ENCODE measurements at regions not wholly inside any gene's neighbourhood (a gene's known extent, or its start where the extent isn't known, plus 50 kb on each side); places are given as distances from the start of the nearest gene placed in this dataset.
"Not testable (repeated sequence)": the region's sequence is repeated elsewhere in the genome, so short reads cannot be mapped to it uniquely, and the experiment has no call there.

DNA sequence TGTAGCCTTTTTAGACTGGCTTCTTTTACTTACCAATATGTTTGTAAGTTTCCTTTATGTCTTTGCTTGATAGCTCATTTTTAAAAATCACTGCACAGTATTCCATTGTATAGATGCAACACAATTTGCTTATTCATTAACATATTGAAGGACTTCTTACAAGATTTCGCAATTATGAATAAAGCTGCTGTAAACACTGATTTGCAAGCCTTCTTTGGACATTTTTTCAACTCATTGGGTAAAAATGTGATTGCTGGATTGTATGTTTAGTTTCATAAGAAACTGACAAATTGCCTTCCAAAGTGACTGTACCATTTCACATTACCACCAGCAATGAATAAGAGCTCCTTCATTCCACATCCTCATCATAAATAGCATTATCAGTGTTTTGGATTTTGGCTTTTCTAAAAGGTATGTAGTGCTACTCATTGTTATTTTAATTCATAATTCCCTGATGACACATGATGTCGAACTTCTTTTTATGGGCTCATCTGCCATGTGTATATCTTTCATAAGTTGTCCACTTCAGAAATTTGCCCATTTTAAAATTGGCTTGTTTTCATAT lies 80.7 kb downstream of the TFAP2B start:
- Mint-ChIP-seq H3K27me3 (no peaks in the 10 kb centered on the region), H3K4me3 (no peak overlapping the region), H3K4me1 (ENCODE audit: unreplicated experiment) (no peaks in the 10 kb centered on the region), H3K36me3 (peaks cover 3% of the 10 kb centered on the region), H3K9me3 (no peaks in the 10 kb centered on the region), H3K27ac (no peak overlapping the region)
- no peak for DNase-seq (ENCODE audit: extremely low spot score, unreplicated experiment)
- TF ChIP-seq, protein P1, sequence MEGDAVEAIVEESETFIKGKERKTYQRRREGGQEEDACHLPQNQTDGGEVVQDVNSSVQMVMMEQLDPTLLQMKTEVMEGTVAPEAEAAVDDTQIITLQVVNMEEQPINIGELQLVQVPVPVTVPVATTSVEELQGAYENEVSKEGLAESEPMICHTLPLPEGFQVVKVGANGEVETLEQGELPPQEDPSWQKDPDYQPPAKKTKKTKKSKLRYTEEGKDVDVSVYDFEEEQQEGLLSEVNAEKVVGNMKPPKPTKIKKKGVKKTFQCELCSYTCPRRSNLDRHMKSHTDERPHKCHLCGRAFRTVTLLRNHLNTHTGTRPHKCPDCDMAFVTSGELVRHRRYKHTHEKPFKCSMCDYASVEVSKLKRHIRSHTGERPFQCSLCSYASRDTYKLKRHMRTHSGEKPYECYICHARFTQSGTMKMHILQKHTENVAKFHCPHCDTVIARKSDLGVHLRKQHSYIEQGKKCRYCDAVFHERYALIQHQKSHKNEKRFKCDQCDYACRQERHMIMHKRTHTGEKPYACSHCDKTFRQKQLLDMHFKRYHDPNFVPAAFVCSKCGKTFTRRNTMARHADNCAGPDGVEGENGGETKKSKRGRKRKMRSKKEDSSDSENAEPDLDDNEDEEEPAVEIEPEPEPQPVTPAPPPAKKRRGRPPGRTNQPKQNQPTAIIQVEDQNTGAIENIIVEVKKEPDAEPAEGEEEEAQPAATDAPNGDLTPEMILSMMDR (conservative IDR thresholded peaks at IDR 0.05): no peak

DNA sequence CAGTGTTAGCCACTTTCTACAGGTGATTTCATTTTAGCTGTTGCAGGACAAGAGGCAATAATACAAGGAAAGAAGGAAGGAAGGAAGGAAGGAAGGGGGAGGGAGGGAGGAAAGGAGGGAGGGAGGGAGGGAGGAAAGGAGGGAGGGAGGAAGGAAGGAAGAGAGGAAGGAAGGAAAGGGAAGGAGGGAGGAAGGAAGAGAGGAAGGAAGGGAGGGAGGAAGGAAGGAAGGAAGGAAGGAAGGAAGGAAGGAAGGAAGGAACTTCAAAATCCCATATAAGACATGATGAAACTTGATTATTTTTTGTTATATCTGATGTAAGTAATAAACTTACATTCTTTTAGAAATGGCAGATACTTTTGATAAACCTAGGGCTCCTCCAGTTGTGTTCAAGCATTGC lies 83.6 kb downstream of the TFAP2B start:
- no peak for DNase-seq (ENCODE audit: extremely low spot score, unreplicated experiment)
- Mint-ChIP-seq H3K36me3 (no peaks in the 10 kb centered on the region), H3K4me3 (no peak overlapping the region), H3K27me3 (no peaks in the 10 kb centered on the region), H3K9me3 (no peaks in the 10 kb centered on the region), H3K27ac (no peak overlapping the region), H3K4me1 (ENCODE audit: unreplicated experiment) (no peaks in the 10 kb centered on the region)
- TF ChIP-seq, protein P1 (conservative IDR thresholded peaks at IDR 0.05): no peak

DNA sequence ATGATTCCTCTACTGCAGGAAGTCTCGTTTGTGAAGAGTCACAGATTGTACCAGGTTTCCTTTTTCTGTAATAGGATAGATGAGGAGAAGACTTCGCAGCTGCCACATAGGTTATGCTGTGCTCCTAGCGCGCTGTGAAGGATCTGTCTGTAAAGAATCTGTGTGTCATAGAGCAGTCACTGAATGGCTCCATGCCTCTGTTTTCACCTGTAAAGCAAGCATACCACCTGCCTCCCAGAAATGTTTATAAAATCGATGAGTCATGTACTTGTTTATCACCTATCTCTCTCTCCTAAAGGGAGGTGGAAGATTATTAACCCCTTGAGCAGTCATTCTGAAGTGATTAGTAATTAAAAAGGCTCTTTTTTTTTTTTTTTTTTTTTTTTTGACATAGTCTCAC lies 86.6 kb downstream of the TFAP2B start:
- DNase-seq (ENCODE audit: extremely low spot score, unreplicated experiment): no peak

DNA sequence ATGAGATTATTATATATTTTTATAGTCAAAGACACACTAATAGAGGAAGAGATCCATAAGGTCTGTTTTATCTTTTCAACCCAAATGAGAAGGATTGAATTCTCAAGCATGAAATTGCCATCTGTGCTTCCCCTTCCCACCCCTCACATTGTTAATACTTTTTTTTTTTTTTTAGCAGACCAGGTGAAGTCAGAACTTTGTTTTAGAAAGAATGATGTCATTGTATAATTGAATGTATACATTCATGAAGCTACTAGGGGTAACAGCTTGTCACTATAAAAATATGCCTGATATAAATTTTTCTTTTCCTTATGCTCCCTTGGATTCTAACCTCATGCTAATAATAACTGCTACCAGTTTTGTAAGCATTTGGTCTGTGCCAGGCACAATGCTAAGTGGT lies 88.9 kb downstream of the TFAP2B start:
- Mint-ChIP-seq H3K36me3 (no peaks in the 10 kb centered on the region), H3K9me3 (no peaks in the 10 kb centered on the region), H3K27me3 (no peaks in the 10 kb centered on the region)

More for the DNA sequence above, 86.6 kb downstream of the TFAP2B start:
- Mint-ChIP-seq H3K4me3 (no peak overlapping the region), H3K9me3 (no peaks in the 10 kb centered on the region), H3K4me1 (ENCODE audit: unreplicated experiment) (no peaks in the 10 kb centered on the region), H3K27ac (peak overlapping the region; percentile 64), H3K36me3 (no peaks in the 10 kb centered on the region), H3K27me3 (no peaks in the 10 kb centered on the region)
- TF ChIP-seq, protein P1 (conservative IDR thresholded peaks at IDR 0.05): no peak

DNA sequence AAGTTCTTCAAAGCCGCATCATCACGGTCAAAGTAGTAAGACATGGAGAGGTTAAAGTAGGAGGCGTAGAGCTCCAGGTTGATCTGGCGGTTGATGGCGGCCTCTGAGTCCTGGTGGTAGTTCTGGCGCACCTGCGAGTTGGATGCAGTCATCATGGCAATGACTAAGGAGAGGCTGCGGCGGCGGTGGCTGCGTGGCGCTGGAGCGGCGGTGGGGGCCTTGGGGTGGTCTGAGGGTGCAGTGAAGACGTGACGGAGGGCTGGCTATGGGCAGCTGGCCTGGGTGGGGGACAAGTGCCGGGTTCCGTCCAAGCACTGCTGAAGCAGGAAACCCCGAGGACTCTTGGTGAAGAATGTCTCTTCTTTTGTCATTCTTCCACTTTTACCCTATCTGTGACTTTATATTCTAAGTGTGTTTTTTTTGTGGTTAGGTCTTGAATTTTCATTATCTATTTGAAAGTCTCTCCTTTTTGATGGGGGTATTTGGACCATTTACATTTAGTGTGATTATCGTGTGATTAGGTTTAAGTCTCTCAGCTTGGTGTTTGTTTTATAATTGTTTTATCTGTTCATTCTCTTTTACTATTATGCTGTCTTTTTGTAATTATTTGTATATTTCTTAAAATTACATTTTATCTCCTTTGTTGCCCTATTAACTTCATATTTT lies 94.6 kb downstream of the TFAP2B start:
- H3K4me3 Mint-ChIP-seq: no peak overlapping the region
- H3K36me3 Mint-ChIP-seq: no peaks in the 10 kb centered on the region
- no peaks in the 10 kb centered on the region for H3K4me1 Mint-ChIP-seq (ENCODE audit: unreplicated experiment)
- H3K27me3 Mint-ChIP-seq: no peaks in the 10 kb centered on the region
- no peak overlapping the region for H3K27ac Mint-ChIP-seq
- DNase-seq (ENCODE audit: extremely low spot score, unreplicated experiment): no peak
- no peaks in the 10 kb centered on the region for H3K9me3 Mint-ChIP-seq
- TF ChIP-seq, protein P1 (conservative IDR thresholded peaks at IDR 0.05): no peak

More for the DNA sequence above, 88.9 kb downstream of the TFAP2B start:
- H3K4me3 Mint-ChIP-seq: no peak overlapping the region
- no peak for DNase-seq (ENCODE audit: extremely low spot score, unreplicated experiment)
- H3K27ac Mint-ChIP-seq: no peak overlapping the region
- H3K4me1 Mint-ChIP-seq (ENCODE audit: unreplicated experiment): no peaks in the 10 kb centered on the region
- TF ChIP-seq, protein P1 (conservative IDR thresholded peaks at IDR 0.05): no peak

DNA sequence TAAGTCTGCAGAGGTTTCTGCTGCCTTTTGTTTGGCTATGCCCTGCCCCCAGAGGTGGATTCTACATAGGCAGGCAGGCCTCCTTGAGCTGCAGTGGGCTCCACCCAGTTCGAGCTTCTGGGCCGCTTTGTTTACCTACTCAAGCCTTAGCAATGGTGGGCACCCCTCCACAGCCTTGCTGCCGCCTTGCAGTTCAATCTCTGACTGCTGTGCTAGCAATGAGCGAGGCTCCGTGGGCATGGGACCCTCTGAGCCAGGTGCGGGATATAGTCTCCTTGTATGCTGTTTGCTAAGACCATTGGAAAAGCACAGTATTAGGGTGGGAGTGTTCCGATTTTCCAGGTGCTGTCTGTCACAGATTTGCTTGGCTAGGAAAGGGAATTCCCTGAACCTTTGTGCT lies 102.7 kb downstream of the TFAP2B start:
- not testable (repeated sequence) for H3K9me3 Mint-ChIP-seq; H3K27ac Mint-ChIP-seq; H3K27me3 Mint-ChIP-seq; H3K4me1 Mint-ChIP-seq (ENCODE audit: unreplicated experiment); H3K36me3 Mint-ChIP-seq; H3K4me3 Mint-ChIP-seq; DNase-seq (ENCODE audit: extremely low spot score, unreplicated experiment)
